Activated CD4-positive, alpha-beta T cell treated with anti-CD3 and anti-CD28 coated beads, Interleukin-2, amount 10 ng/mL, durations not matched to agents 7 days and 5 days (primary cell): ENCODE measurements at regions not wholly inside any gene's neighbourhood (a gene's known extent, or its start where the extent isn't known, plus 50 kb on each side); places are given as distances from the start of the nearest gene placed in this dataset.

Experiments used
- CTCF ChIA-PET: fragments of 350-600 bp; sonication (Branson Sonifier 250); formaldehyde crosslinking; loops from one replicate; lab custom pipeline; 2021; ENCODE audit warnings: antibody characterized with exemption; lab: Charles Lee
- POLR2A ChIA-PET: fragments of 350-600 bp; sonication (Branson Sonifier 250); formaldehyde crosslinking; loops from one replicate; lab custom pipeline; 2021; ENCODE audit warnings: antibody characterized with exemption; lab: Charles Lee
- DNase-seq: peaks from one replicate; pipeline ENCODE4 v3.0.0-alpha.2; 2020
- H3K27ac Mint-ChIP-seq: one replicate; pipeline ENCODE4 v1.8.0; 2021; ENCODE audit warnings: mild to moderate bottlenecking, moderate library complexity, mixed read lengths
- H3K27me3 Mint-ChIP-seq: one replicate; pipeline ENCODE4 v1.8.0; 2021; ENCODE audit warnings: mixed read lengths
- H3K36me3 Mint-ChIP-seq: one replicate; pipeline ENCODE4 v1.8.0; 2021; ENCODE audit warnings: low read depth, mixed read lengths
- H3K4me1 Mint-ChIP-seq: one replicate; pipeline ENCODE4 v1.8.0; 2021; ENCODE audit warnings: mixed read lengths
- H3K4me3 Mint-ChIP-seq: one replicate; pipeline ENCODE4 v1.8.0; 2021; ENCODE audit warnings: mild to moderate bottlenecking, moderate library complexity, mixed read lengths
- H3K9me3 Mint-ChIP-seq: one replicate; pipeline ENCODE4 v1.8.0; 2021; ENCODE audit warnings: mixed read lengths

GRCh38 chr5:110339399-110339798, 387.1 kb downstream of the TMEM232 start:
- Mint-ChIP-seq H3K4me1 (no peaks in the 10 kb centered on the region), H3K27ac (no peak overlapping the region), H3K4me3 (no peak overlapping the region), H3K27me3 (no peaks in the 10 kb centered on the region), H3K9me3 (no peaks in the 10 kb centered on the region), H3K36me3 (no peaks in the 10 kb centered on the region)
- no peak for DNase-seq
- POLR2A ChIA-PET: interaction anchor here (0.8 kb wide), 1 partner anchor 897 kb away, joined by 3 read pairs; no protein-coding TSS in a partner anchor
- CTCF ChIA-PET: no interaction called here

- POLR2A ChIA-PET: no interaction called here
- CTCF ChIA-PET: interaction anchor here (0.6 kb wide), 1 partner anchor 274 kb away, joined by 3 read pairs; no protein-coding TSS in a partner anchor
- Mint-ChIP-seq H3K9me3 (no peaks in the 10 kb centered on the region), H3K4me3 (no peak overlapping the region), H3K27ac (no peak overlapping the region), H3K4me1 (no peaks in the 10 kb centered on the region), H3K36me3 (no peaks in the 10 kb centered on the region), H3K27me3 (no peaks in the 10 kb centered on the region)
- DNase-seq: no peak
Measured at GRCh38 chr5:110341836-110342235, 384.6 kb downstream of the TMEM232 start.

GRCh38 chr5:110342683-110343082, 383.8 kb downstream of the TMEM232 start:
- Mint-ChIP-seq H3K4me1 (no peaks in the 10 kb centered on the region), H3K4me3 (no peak overlapping the region), H3K9me3 (no peaks in the 10 kb centered on the region), H3K36me3 (no peaks in the 10 kb centered on the region), H3K27ac (no peak overlapping the region), H3K27me3 (peaks cover 2% of the 10 kb centered on the region)
- ChIA-PET POLR2A (no interaction called here), CTCF (interaction anchor here (0.6 kb wide), 1 partner anchor 275 kb away, joined by 3 read pairs; no protein-coding TSS in a partner anchor)
- DNase-seq: no peak

GRCh38 chr5:110343616-110344015, 382.9 kb downstream of the TMEM232 start:
- H3K4me1 Mint-ChIP-seq: no peaks in the 10 kb centered on the region
- peaks cover 2% of the 10 kb centered on the region for H3K27me3 Mint-ChIP-seq
- DNase-seq: no peak
- POLR2A ChIA-PET: no interaction called here
- no peak overlapping the region for H3K4me3 Mint-ChIP-seq
- H3K9me3 Mint-ChIP-seq: no peaks in the 10 kb centered on the region
- H3K27ac Mint-ChIP-seq: no peak overlapping the region
- no peaks in the 10 kb centered on the region for H3K36me3 Mint-ChIP-seq
- CTCF ChIA-PET: interaction anchor here (0.6 kb wide), 1 partner anchor 35 kb away, joined by 3 read pairs; no protein-coding TSS in a partner anchor

GRCh38 chr5:110345623-110346022, 380.8 kb downstream of the TMEM232 start:
- ChIA-PET POLR2A (no interaction called here), CTCF (no interaction called here)
- no peak for DNase-seq
- Mint-ChIP-seq H3K27ac (no peak overlapping the region), H3K36me3 (no peaks in the 10 kb centered on the region), H3K4me3 (no peak overlapping the region), H3K9me3 (no peaks in the 10 kb centered on the region), H3K27me3 (peaks cover 2% of the 10 kb centered on the region), H3K4me1 (no peaks in the 10 kb centered on the region)

GRCh38 chr5:110346893-110347358, 379.5 kb downstream of the TMEM232 start:
- Mint-ChIP-seq H3K36me3 (no peaks in the 10 kb centered on the region), H3K27ac (no peak overlapping the region), H3K9me3 (no peaks in the 10 kb centered on the region), H3K4me1 (no peaks in the 10 kb centered on the region), H3K27me3 (peaks cover 2% of the 10 kb centered on the region), H3K4me3 (no peak overlapping the region)
- no peak for DNase-seq
- CTCF ChIA-PET: no interaction called here
- POLR2A ChIA-PET: no interaction called here

- CTCF ChIA-PET: no interaction called here
- DNase-seq: no peak
- Mint-ChIP-seq H3K4me1 (no peaks in the 10 kb centered on the region), H3K27me3 (peaks cover 2% of the 10 kb centered on the region), H3K27ac (no peak overlapping the region), H3K4me3 (no peak overlapping the region), H3K36me3 (no peaks in the 10 kb centered on the region), H3K9me3 (no peaks in the 10 kb centered on the region)
- POLR2A ChIA-PET: no interaction called here
Measured at GRCh38 chr5:110347781-110348180, 378.7 kb downstream of the TMEM232 start.

- Mint-ChIP-seq H3K27ac (no peak overlapping the region), H3K27me3 (peaks cover 2% of the 10 kb centered on the region), H3K9me3 (no peaks in the 10 kb centered on the region), H3K4me1 (no peaks in the 10 kb centered on the region), H3K36me3 (no peaks in the 10 kb centered on the region), H3K4me3 (no peak overlapping the region)
- ChIA-PET POLR2A (no interaction called here), CTCF (no interaction called here)
- DNase-seq: no peak
Measured at GRCh38 chr5:110351430-110351829, 375.0 kb downstream of the TMEM232 start.

GRCh38 chr5:110354311-110354710, 372.2 kb downstream of the TMEM232 start:
- ChIA-PET POLR2A (no interaction called here), CTCF (no interaction called here)
- H3K9me3 Mint-ChIP-seq: no peaks in the 10 kb centered on the region
- H3K27me3 Mint-ChIP-seq: peaks cover 2% of the 10 kb centered on the region
- H3K4me1 Mint-ChIP-seq: no peaks in the 10 kb centered on the region
- H3K36me3 Mint-ChIP-seq: no peaks in the 10 kb centered on the region
- no peak for DNase-seq
- H3K27ac Mint-ChIP-seq: no peak overlapping the region
- H3K4me3 Mint-ChIP-seq: no peak overlapping the region

- no peaks in the 10 kb centered on the region for H3K9me3 Mint-ChIP-seq
Measured at GRCh38 chr5:110354915-110355644, 371.4 kb downstream of the TMEM232 start.

GRCh38 chr5:110356677-110357076, 369.8 kb downstream of the TMEM232 start:
- Mint-ChIP-seq H3K36me3 (no peaks in the 10 kb centered on the region), H3K9me3 (no peaks in the 10 kb centered on the region), H3K4me3 (no peak overlapping the region), H3K27ac (no peak overlapping the region), H3K4me1 (no peaks in the 10 kb centered on the region), H3K27me3 (peaks cover 2% of the 10 kb centered on the region)
- ChIA-PET POLR2A (no interaction called here), CTCF (no interaction called here)
- no peak for DNase-seq

More at GRCh38 chr5:110354915-110355644, 371.4 kb downstream of the TMEM232 start:
- no peaks in the 10 kb centered on the region for H3K36me3 Mint-ChIP-seq
- H3K4me1 Mint-ChIP-seq: no peaks in the 10 kb centered on the region
- H3K27me3 Mint-ChIP-seq: peaks cover 2% of the 10 kb centered on the region
- ChIA-PET POLR2A (no interaction called here), CTCF (no interaction called here)
- no peak for DNase-seq
- H3K27ac Mint-ChIP-seq: no peak overlapping the region
- H3K4me3 Mint-ChIP-seq: no peak overlapping the region

GRCh38 chr5:110359221-110359620, 367.2 kb downstream of the TMEM232 start:
- Mint-ChIP-seq H3K27me3 (peaks cover 2% of the 10 kb centered on the region), H3K4me1 (no peaks in the 10 kb centered on the region), H3K36me3 (no peaks in the 10 kb centered on the region), H3K27ac (no peak overlapping the region), H3K9me3 (no peaks in the 10 kb centered on the region), H3K4me3 (no peak overlapping the region)
- DNase-seq: no peak
- POLR2A ChIA-PET: no interaction called here
- CTCF ChIA-PET: no interaction called here

GRCh38 chr5:110361471-110361870, 365.0 kb downstream of the TMEM232 start:
- no peaks in the 10 kb centered on the region for H3K36me3 Mint-ChIP-seq
- H3K27me3 Mint-ChIP-seq: peaks cover 2% of the 10 kb centered on the region
- no peaks in the 10 kb centered on the region for H3K4me1 Mint-ChIP-seq
- no peak overlapping the region for H3K27ac Mint-ChIP-seq
- no peak for DNase-seq
- H3K9me3 Mint-ChIP-seq: no peaks in the 10 kb centered on the region
- no peak overlapping the region for H3K4me3 Mint-ChIP-seq
- ChIA-PET POLR2A (no interaction called here), CTCF (interaction anchor here (0.7 kb wide), 1 partner anchor 301 kb away, joined by 4 read pairs; no protein-coding TSS in a partner anchor)
